ENCODE measurements at regions not wholly inside any gene's neighbourhood (a gene's known extent, or its start where the extent isn't known, plus 50 kb on each side); places are given as distances from the start of the nearest gene placed in this dataset.

- H4K5ac ChIP-seq (ENCODE audit: insufficient read length, low read depth, low read length), result no peak overlapping the region
- no peak overlapping the region for H3K4ac ChIP-seq (ENCODE audit: low read depth, low read length)
- no peak overlapping the region for H3K56ac ChIP-seq (ENCODE audit: insufficient read length, low read depth, low read length)
- no peak overlapping the region for H3K14ac ChIP-seq (ENCODE audit: insufficient read depth, low read length)
- Mint-ChIP-seq H3K9me3 (peaks cover 98 to 99% of the 10 kb centered on the region in 2 experiments), H3K4me3 (no peak overlapping the region), H3K4me1 (no peaks in the 10 kb centered on the region), H3K27ac (no peak overlapping the region), H3K36me3 (ENCODE audit: insufficient read depth in 1 of 3, low read depth in 3 of 3) (peaks cover 5 to 37% (median 25%) of the 10 kb centered on the region in 3 experiments; a peak in 6 of 7 replicates), H3K27me3 (ENCODE audit: low read depth) (peaks cover 1% of the 10 kb centered on the region)
- peaks cover 100% of the 10 kb centered on the region for H3K9me3 ChIP-seq (ENCODE audit: control insufficient read depth, low read depth, low read length)
- H4K8ac ChIP-seq (replicated peaks; ENCODE audit: insufficient read length, low read depth, low read length), result no peak overlapping the region
- no peaks in the 10 kb centered on the region for H4K20me1 ChIP-seq (ENCODE audit: control insufficient read depth, insufficient read depth, insufficient read length)
- H2BK15ac ChIP-seq (ENCODE audit: low read depth, low read length), result no peak overlapping the region
- H2BK20ac ChIP-seq (ENCODE audit: low read depth, low read length, poor library complexity, severe bottlenecking), result no peak overlapping the region
- no CpG with 5 or more reads among the region's 13 CpGs for WGBS (ENCODE audit: extremely low coverage, insufficient read length, low lambda C conversion rate)
- no peak overlapping the region for H2BK12ac ChIP-seq (ENCODE audit: insufficient read length, low read depth, low read length)
- H2AFZ ChIP-seq (ENCODE audit: low read length), result no peak overlapping the region
- no peaks in the 10 kb centered on the region for H3K23me2 ChIP-seq (ENCODE audit: insufficient read length, low read depth, low read length, poor library complexity, severe bottlenecking)
- no peak overlapping the region for H3K27ac ChIP-seq (ENCODE audit: insufficient read length, low read depth, low read length)
- H3K9ac ChIP-seq (ENCODE audit: extremely low read depth, insufficient read length, low read length), result no peak overlapping the region
- no peak overlapping the region for H4K91ac ChIP-seq (ENCODE audit: insufficient read length, low read depth, low read length)
- H3T11ph ChIP-seq (ENCODE audit: low read length), result no peak overlapping the region
- H2BK120ac ChIP-seq (ENCODE audit: low read depth, low read length, poor library complexity, severe bottlenecking), result no peak overlapping the region
- no peak for TF ChIP-seq CTCF (conservative IDR thresholded peaks at IDR 0.05)
- no peaks in the 10 kb centered on the region for H3K4me1 ChIP-seq (ENCODE audit: insufficient read depth, low read length)
- DNase-seq, result no peak
- no peak overlapping the region for H2BK5ac ChIP-seq (ENCODE audit: insufficient read length, low read length)
- no peak overlapping the region for H3K23ac ChIP-seq (ENCODE audit: insufficient read length, low read depth, low read length)
- H3K18ac ChIP-seq (ENCODE audit: insufficient read length, low read depth, low read length), result no peak overlapping the region
- H3K79me2 ChIP-seq (ENCODE audit: insufficient read depth, low read length), result no peaks in the 10 kb centered on the region
- H3K79me1 ChIP-seq (ENCODE audit: insufficient read depth, low read depth, low read length, poor library complexity, severe bottlenecking), result no peaks in the 10 kb centered on the region
- H3K4me2 ChIP-seq (ENCODE audit: insufficient read depth, insufficient read length, low read length), result no peak overlapping the region
- H3K27me3 ChIP-seq (ENCODE audit: insufficient read depth, low read length), result no peaks in the 10 kb centered on the region
- no peak overlapping the region for H2AK5ac ChIP-seq (ENCODE audit: insufficient read length, low read length)
These were observed 1993.1 kb downstream of the TP53TG3F start for GRCh38 chr16:35452471-35452870.

Measured in H9 (cell line).